ENCODE measurements at regions not wholly inside any gene's neighbourhood (a gene's known extent, or its start where the extent isn't known, plus 50 kb on each side); places are given as distances from the start of the nearest gene placed in this dataset.

GRCh38 chr10:2130705-2131305 lies 393.5 kb upstream of the ADARB2 start:
- Histone ChIP-seq H3K27me3 (ENCODE audit: control insufficient read depth, insufficient read depth, low read length) (no peaks in the 10 kb centered on the region), H3K4me1 (ENCODE audit: control insufficient read depth in 2 of 3, insufficient read depth in 2 of 3, low read depth in 1 of 3, low read length in 3 of 3) (no peaks in the 10 kb centered on the region), H3K27ac (ENCODE audit: low read depth in 2 of 2, low read length in 2 of 2) (no peak overlapping the region), H3K4me3 (ENCODE audit: low read length in 3 of 3) (no peak overlapping the region), H3K36me3 (ENCODE audit: control insufficient read depth in 2 of 3, insufficient read depth in 3 of 3, low read length in 3 of 3) (no peaks in the 10 kb centered on the region), H3K9me3 (ENCODE audit: control insufficient read depth in 2 of 3, insufficient read depth in 1 of 3, low read length in 3 of 3) (peaks cover 0 to 6% (median 0%) of the 10 kb centered on the region in 3 donors), H3K9ac (ENCODE audit: low read length in 3 of 3) (no peak overlapping the region)
- no peak for DNase-seq
- no peak for TF ChIP-seq CTCF (IDR thresholded peaks at IDR 0.05; ENCODE audit: borderline replicate concordance, extremely low read depth, insufficient read depth)
- intact Hi-C loops (cut with DNase I) = no loop called here
- FAIRE-seq = peak; percentile 39

- DNase-seq = no peak
- H3K27ac ChIP-seq (ENCODE audit: low read depth in 2 of 2, low read length in 2 of 2) = no peak overlapping the region
These were observed 391.7 kb upstream of the ADARB2 start for GRCh38 chr10:2128991-2129390.

DNA sequence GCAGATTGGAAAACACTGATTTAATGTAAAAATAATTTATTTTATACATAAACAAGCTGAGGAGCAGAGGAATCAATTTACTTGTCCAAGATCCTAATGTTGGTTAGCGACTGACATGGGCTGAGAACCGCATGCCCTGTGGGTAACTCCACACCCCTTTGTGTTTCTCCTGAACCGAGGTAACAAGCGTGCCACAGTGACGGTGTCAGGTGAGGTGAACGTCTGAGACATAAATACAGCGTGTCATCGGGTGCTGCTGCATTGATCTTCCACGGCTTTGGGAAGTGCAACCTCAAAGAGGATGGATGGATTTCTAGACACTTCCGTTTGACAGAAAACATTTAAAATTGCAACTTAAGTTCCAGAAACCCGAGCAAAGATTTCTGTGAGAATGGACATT lies 386.8 kb upstream of the ADARB2 start:
- no peak for TF ChIP-seq CTCF (IDR thresholded peaks at IDR 0.05; ENCODE audit: borderline replicate concordance, extremely low read depth, insufficient read depth)
- Histone ChIP-seq H3K27ac (ENCODE audit: low read depth in 2 of 2, low read length in 2 of 2) (no peak overlapping the region), H3K9ac (ENCODE audit: low read length in 3 of 3) (no peak overlapping the region), H3K4me3 (ENCODE audit: low read length in 3 of 3) (no peak overlapping the region), H3K4me1 (ENCODE audit: control insufficient read depth in 2 of 3, insufficient read depth in 2 of 3, low read depth in 1 of 3, low read length in 3 of 3) (no peaks in the 10 kb centered on the region), H3K9me3 (ENCODE audit: control insufficient read depth in 2 of 3, insufficient read depth in 1 of 3, low read length in 3 of 3) (no peaks in the 10 kb centered on the region), H3K36me3 (ENCODE audit: control insufficient read depth in 2 of 3, insufficient read depth in 3 of 3, low read length in 3 of 3) (no peaks in the 10 kb centered on the region), H3K27me3 (ENCODE audit: control insufficient read depth, insufficient read depth, low read length) (no peaks in the 10 kb centered on the region)
- intact Hi-C loops (cut with DNase I) = no loop called here
- no peak for FAIRE-seq
- no peak for DNase-seq

More at GRCh38 chr10:2128991-2129390, 391.7 kb upstream of the ADARB2 start:
- no peaks in the 10 kb centered on the region for H3K27me3 ChIP-seq (ENCODE audit: control insufficient read depth, insufficient read depth, low read length)
- peaks cover 0 to 6% (median 0%) of the 10 kb centered on the region in 3 donors for H3K9me3 ChIP-seq (ENCODE audit: control insufficient read depth in 2 of 3, insufficient read depth in 1 of 3, low read length in 3 of 3)
- TF ChIP-seq CTCF (IDR thresholded peaks at IDR 0.05; ENCODE audit: borderline replicate concordance, extremely low read depth, insufficient read depth) = no peak
- H3K4me1 ChIP-seq (ENCODE audit: control insufficient read depth in 2 of 3, insufficient read depth in 2 of 3, low read depth in 1 of 3, low read length in 3 of 3) = no peaks in the 10 kb centered on the region
- H3K4me3 ChIP-seq (ENCODE audit: low read length in 3 of 3) = no peak overlapping the region
- intact Hi-C loops (cut with DNase I) = no loop called here
- H3K9ac ChIP-seq (ENCODE audit: low read length in 3 of 3) = no peak overlapping the region
- FAIRE-seq = no peak
- H3K36me3 ChIP-seq (ENCODE audit: control insufficient read depth in 2 of 3, insufficient read depth in 3 of 3, low read length in 3 of 3) = no peaks in the 10 kb centered on the region

Data from kidney (tissue), 13 donors.